Gastrocnemius medialis (tissue), 4 donors: ENCODE measurements at regions not wholly inside any gene's neighbourhood (a gene's known extent, or its start where the extent isn't known, plus 50 kb on each side); places are given as distances from the start of the nearest gene placed in this dataset.

ENCODE experiments used
- ATAC-seq, 2 donors: fragments of 150-250 bp; one replicate each; pipeline ENCODE4 v1.9.1; 2016
- DNase-seq, 2 donors: peaks; one replicate each; pipeline ENCODE4 v3.0.0-alpha.2; 2019
- H3K27ac ChIP-seq, 4 donors: fragments of 200-600 bp; sonication (generic); 1 replicate in 1 of 4; 2 replicates in 3 of 4; pipeline ENCODE4 v1.5.1; 2016 to 2018; ENCODE audit warnings: mild to moderate bottlenecking in 2 of 4, moderate library complexity in 1 of 4
- H3K27me3 ChIP-seq, 3 donors: fragments of 200-600 bp; sonication (generic) in 2 of 3; 1 replicate in 1 of 3; 2 replicates in 2 of 3; pipeline versions ENCODE4 v1.5.1 to v1.6.0; 2016 to 2019; ENCODE audit warnings: mild to moderate bottlenecking in 1 of 3, moderate library complexity in 1 of 3
- H3K36me3 ChIP-seq, 2 donors: fragments of 200-600 bp; sonication (generic) in 1 of 2; one replicate each; pipeline ENCODE4 v1.5.1; 2017 to 2018
- H3K4me1 ChIP-seq, 2 donors: fragments of 200-600 bp; sonication (generic) in 1 of 2; one replicate each; pipeline ENCODE4 v1.5.1; 2016 to 2017; ENCODE audit warnings: mild to moderate bottlenecking in 2 of 2
- H3K4me3 ChIP-seq, 4 donors: fragments of 200-600 bp; sonication (generic) in 3 of 4; 1 replicate in 1 of 4; 2 replicates in 3 of 4; pipeline ENCODE4 v1.5.1; 2016 to 2019; ENCODE audit warnings: mild to moderate bottlenecking in 2 of 4
- H3K9me3 ChIP-seq, 3 donors: fragments of 200-600 bp; sonication (generic) in 2 of 3; 1 replicate in 1 of 3; 2 replicates in 2 of 3; pipeline ENCODE4 v1.5.1; 2016 to 2019
- POLR2A ChIP-seq, 2 donors: fragments of 450-650 bp; IDR thresholded peaks; one replicate each; pipeline ENCODE4 v1.6.1; 2017; ENCODE audit warnings: antibody characterized with exemption in 2 of 2, mild to moderate bottlenecking in 2 of 2, moderate library complexity in 2 of 2
- in situ Hi-C, 4 donors: fragments of 200-750 bp; cut with MboI; loops; one replicate each; pipeline versions ENCODE4 v1.15.0 to v1.8.0; 2017; ENCODE audit warnings: low sequenced_read_pairs in 4 of 4
- intact Hi-C: fragments of 100-400 bp; cut with DNase I; formaldehyde crosslinking; loops from one replicate; pipeline ENCODE4 v1.15.1; 2023; ENCODE audit warnings: low total_unique reads
- TF ChIP-seq, protein P1 (sequence below), 5 experiments: fragments of 450-650 bp in 3 of 5; fragments of 200-600 bp in 2 of 5; sonication (generic) in 2 of 5; IDR thresholded peaks in 4 of 5; conservative IDR thresholded peaks in 1 of 5; 1 replicate in 4 of 5; 2 replicates in 1 of 5; pipeline ENCODE4 v1.5.1; 2016 to 2019; ENCODE audit warnings: antibody characterized with exemption in 5 of 5, mild to moderate bottlenecking in 3 of 5, moderate library complexity in 3 of 5

DNA sequence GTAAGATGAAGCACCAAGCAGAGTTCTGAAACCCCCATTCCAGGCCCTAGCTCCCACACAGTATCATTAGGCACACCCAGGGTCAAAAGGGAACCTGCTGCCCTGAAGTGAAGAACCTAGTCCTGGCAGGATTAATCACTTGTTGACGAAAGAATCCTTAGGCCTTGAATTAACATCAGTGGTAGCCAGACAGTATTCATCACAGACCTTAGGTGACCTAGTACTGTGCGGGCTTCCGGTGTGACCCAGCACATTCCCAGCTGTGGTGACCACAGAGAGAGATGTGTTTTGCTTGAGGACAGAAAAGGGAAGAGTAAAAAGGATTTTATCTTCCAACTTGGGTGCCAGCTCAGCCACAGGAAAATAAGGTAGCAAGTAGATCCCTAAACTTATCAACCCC lies 1071.4 kb upstream of the FAM98A start:
- no peak overlapping the region for H3K4me3 ChIP-seq
- DNase-seq: no peak
- in situ Hi-C loops: no loop called here

DNA sequence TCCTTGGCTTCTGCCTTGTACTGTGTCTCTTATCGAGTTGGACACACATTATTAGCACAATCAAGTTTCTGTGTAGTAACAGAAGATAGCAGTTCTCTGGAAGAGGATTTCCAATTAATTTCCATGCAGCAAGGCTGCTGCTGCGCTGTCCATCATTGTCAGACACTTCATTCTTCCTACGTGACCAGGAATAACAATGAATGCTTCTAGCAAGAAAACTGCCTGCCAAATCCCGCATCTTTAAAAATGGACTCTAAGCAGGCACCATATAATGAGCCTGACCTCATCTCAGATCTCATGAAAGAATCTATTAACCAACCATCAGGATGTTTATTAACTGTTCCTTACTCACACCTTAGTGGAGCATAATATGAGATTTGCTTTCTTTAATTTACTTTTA lies 1067.7 kb upstream of the FAM98A start:
- ATAC-seq: no peak
- no peak for DNase-seq

More for the DNA sequence above, 1071.4 kb upstream of the FAM98A start:
- H3K36me3 ChIP-seq: no peaks in the 10 kb centered on the region
- no peaks in the 10 kb centered on the region for H3K27me3 ChIP-seq
- H3K9me3 ChIP-seq: no peaks in the 10 kb centered on the region
- intact Hi-C loops: no loop called here
- H3K27ac ChIP-seq: no peak overlapping the region
- no peaks in the 10 kb centered on the region for H3K4me1 ChIP-seq
- no peak for TF ChIP-seq POLR2A (IDR thresholded peaks at IDR 0.05)
- TF ChIP-seq, protein P1, sequence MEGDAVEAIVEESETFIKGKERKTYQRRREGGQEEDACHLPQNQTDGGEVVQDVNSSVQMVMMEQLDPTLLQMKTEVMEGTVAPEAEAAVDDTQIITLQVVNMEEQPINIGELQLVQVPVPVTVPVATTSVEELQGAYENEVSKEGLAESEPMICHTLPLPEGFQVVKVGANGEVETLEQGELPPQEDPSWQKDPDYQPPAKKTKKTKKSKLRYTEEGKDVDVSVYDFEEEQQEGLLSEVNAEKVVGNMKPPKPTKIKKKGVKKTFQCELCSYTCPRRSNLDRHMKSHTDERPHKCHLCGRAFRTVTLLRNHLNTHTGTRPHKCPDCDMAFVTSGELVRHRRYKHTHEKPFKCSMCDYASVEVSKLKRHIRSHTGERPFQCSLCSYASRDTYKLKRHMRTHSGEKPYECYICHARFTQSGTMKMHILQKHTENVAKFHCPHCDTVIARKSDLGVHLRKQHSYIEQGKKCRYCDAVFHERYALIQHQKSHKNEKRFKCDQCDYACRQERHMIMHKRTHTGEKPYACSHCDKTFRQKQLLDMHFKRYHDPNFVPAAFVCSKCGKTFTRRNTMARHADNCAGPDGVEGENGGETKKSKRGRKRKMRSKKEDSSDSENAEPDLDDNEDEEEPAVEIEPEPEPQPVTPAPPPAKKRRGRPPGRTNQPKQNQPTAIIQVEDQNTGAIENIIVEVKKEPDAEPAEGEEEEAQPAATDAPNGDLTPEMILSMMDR (IDR thresholded peaks at IDR 0.05 in 4 of 5, conservative IDR thresholded peaks at IDR 0.05 in 1 of 5): no peak
- no peak for ATAC-seq

DNA sequence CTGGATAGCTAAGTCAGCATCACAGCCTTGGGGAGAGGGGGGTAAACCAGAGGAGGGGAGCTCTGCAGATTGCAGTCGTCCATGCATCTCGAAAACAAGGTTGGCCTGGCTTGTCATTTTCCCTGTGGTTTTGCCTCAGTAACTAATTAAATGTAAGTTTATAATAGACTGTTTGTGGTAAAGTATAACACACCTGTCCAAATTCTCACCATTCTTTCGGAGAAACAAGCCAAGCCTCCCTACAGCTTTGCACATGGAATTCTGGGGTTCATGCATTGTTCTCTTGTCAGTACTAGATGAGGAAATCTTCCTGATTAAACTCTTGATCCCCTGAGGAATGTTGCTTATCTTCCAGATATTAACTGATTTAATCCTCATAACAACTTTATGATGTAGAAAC lies 1065.2 kb upstream of the FAM98A start:
- H3K4me1 ChIP-seq: no peaks in the 10 kb centered on the region
- H3K36me3 ChIP-seq: no peaks in the 10 kb centered on the region
- no peaks in the 10 kb centered on the region for H3K9me3 ChIP-seq
- intact Hi-C loops (no loop called here), in situ Hi-C loops (no loop called here)
- DNase-seq (no peak), ATAC-seq (no peak)
- H3K4me3 ChIP-seq: no peak overlapping the region
- H3K27ac ChIP-seq: no peak overlapping the region
- no peaks in the 10 kb centered on the region for H3K27me3 ChIP-seq
- no peak for TF ChIP-seq POLR2A (IDR thresholded peaks at IDR 0.05)
- TF ChIP-seq, protein P1 (IDR thresholded peaks at IDR 0.05 in 4 of 5, conservative IDR thresholded peaks at IDR 0.05 in 1 of 5): no peak

More for the DNA sequence above, 1067.7 kb upstream of the FAM98A start:
- intact Hi-C loops (no loop called here), in situ Hi-C loops (no loop called here)
- Histone ChIP-seq H3K4me3 (no peak overlapping the region), H3K27ac (no peak overlapping the region), H3K9me3 (no peaks in the 10 kb centered on the region), H3K27me3 (no peaks in the 10 kb centered on the region), H3K4me1 (no peaks in the 10 kb centered on the region), H3K36me3 (no peaks in the 10 kb centered on the region)
- TF ChIP-seq, protein P1 (IDR thresholded peaks at IDR 0.05 in 4 of 5, conservative IDR thresholded peaks at IDR 0.05 in 1 of 5): no peak
- no peak for TF ChIP-seq POLR2A (IDR thresholded peaks at IDR 0.05)

DNA sequence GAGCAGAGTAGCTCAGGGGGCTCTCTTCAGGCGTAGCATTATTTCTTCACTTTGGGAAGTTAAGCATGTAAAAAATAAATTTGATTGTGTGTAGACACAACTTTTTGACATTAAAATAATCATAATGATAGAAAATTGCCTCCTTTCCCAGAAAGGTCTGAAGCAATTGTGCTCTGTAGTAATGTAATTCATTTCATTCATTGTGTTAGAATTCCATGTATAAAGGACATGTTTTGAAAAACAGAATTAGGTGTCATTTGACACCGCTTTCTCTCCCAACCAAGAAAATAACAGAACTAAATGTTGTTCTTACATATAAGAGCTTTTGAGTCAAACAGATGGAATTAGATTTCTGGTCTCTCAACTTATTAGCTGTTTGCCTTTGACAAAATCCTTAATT lies 1064.2 kb upstream of the FAM98A start:
- intact Hi-C loops (no loop called here), in situ Hi-C loops (no loop called here)
- no peaks in the 10 kb centered on the region for H3K27me3 ChIP-seq
- TF ChIP-seq POLR2A (IDR thresholded peaks at IDR 0.05): no peak
- TF ChIP-seq, protein P1 (IDR thresholded peaks at IDR 0.05 in 4 of 5, conservative IDR thresholded peaks at IDR 0.05 in 1 of 5): no peak
- ATAC-seq: no peak
- DNase-seq: no peak
- no peaks in the 10 kb centered on the region for H3K9me3 ChIP-seq
- no peak overlapping the region for H3K4me3 ChIP-seq
- no peak overlapping the region for H3K27ac ChIP-seq
- no peaks in the 10 kb centered on the region for H3K36me3 ChIP-seq
- H3K4me1 ChIP-seq: no peaks in the 10 kb centered on the region

DNA sequence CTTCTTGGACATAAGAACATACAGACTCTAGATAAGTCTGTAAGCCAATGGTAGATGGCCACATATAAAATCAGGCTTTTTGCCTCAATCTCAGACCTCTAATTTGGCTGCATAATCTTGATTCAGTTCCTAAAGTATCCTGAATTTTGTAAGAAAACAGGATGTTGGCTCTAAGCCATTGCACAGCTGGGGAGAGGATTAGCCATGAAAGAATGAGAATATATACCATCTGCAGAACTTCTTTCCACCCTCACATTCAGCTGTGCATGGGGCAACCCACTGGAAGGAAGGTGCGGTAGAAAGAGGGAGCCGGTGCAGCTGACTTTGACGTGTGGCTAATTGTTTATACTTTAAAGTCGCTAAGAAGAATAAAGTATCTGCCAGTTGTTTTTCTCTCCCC lies 1061.6 kb upstream of the FAM98A start:
- Histone ChIP-seq H3K4me1 (no peaks in the 10 kb centered on the region), H3K9me3 (no peaks in the 10 kb centered on the region), H3K36me3 (no peaks in the 10 kb centered on the region), H3K27ac (no peak overlapping the region), H3K27me3 (no peaks in the 10 kb centered on the region), H3K4me3 (no peak overlapping the region)
- in situ Hi-C loops (no loop called here), intact Hi-C loops (no loop called here)
- ATAC-seq (no peak), DNase-seq (no peak)
- TF ChIP-seq POLR2A (IDR thresholded peaks at IDR 0.05): no peak
- TF ChIP-seq, protein P1 (IDR thresholded peaks at IDR 0.05 in 4 of 5, conservative IDR thresholded peaks at IDR 0.05 in 1 of 5): no peak
